Transverse colon (tissue), 4 donors: ENCODE measurements at regions not wholly inside any gene's neighbourhood (a gene's known extent, or its start where the extent isn't known, plus 50 kb on each side); places are given as distances from the start of the nearest gene placed in this dataset.
"Not testable (repeated sequence)": the region's sequence is repeated elsewhere in the genome, so short reads cannot be mapped to it uniquely, and the experiment has no call there.

Experiments
- DNase-seq: peaks from one replicate; pipeline ENCODE4 v3.0.0-alpha.2; 2019
- H3K27ac ChIP-seq, 4 donors: fragments of 200-600 bp; sonication (generic); 2 replicates each; pipeline ENCODE4 v1.5.1; 2016 to 2018; ENCODE audit warnings: inconsistent platforms in 4 of 4
- H3K27me3 ChIP-seq: fragments of 200-600 bp; sonication (generic); 2 replicates; pipeline ENCODE4 v1.5.1; 2017; ENCODE audit warnings: inconsistent platforms
- H3K36me3 ChIP-seq, 4 donors: fragments of 200-600 bp; sonication (generic); 2 replicates each; pipeline ENCODE4 v1.5.1; 2017 to 2019; ENCODE audit warnings: inconsistent platforms in 4 of 4
- H3K4me1 ChIP-seq, 4 donors: fragments of 200-600 bp; sonication (generic); 2 replicates each; pipeline ENCODE4 v1.5.1; 2017 to 2020; ENCODE audit warnings: inconsistent platforms in 4 of 4
- H3K4me3 ChIP-seq, 4 donors: fragments of 200-600 bp; sonication (generic); 1 replicate in 1 of 4; 2 replicates in 3 of 4; pipeline versions ENCODE4 v1.5.1 to v1.6.1; 2017 to 2019; ENCODE audit warnings: inconsistent platforms in 4 of 4
- H3K9me3 ChIP-seq, 2 donors: fragments of 200-600 bp; sonication (generic); 2 replicates each; pipeline ENCODE4 v1.5.1; 2017 to 2019; ENCODE audit warnings: inconsistent platforms in 2 of 2
- CTCF ChIP-seq, 5 experiments: fragments of 200-600 bp in 3 of 5; fragments of 450-650 bp in 2 of 5; sonication (generic) in 3 of 5; IDR thresholded peaks; 1 replicate in 2 of 5; 2 replicates in 3 of 5; pipeline ENCODE4 v1.5.1; 2016 to 2017; ENCODE audit warnings: antibody characterized with exemption in 5 of 5, inconsistent platforms in 3 of 5, mild to moderate bottlenecking in 2 of 5, moderate library complexity in 1 of 5
- EP300 ChIP-seq: sonication (generic); formaldehyde crosslinking; IDR thresholded peaks from one replicate; pipeline ENCODE4 v1.6.1; 2017; ENCODE audit warnings: antibody characterized with exemption, low read depth
- POLR2A ChIP-seq: fragments of 450-650 bp; IDR thresholded peaks from one replicate; pipeline ENCODE4 v1.6.1; 2016; ENCODE audit warnings: antibody characterized with exemption, mild to moderate bottlenecking, moderate library complexity
- POLR2AphosphoS5 ChIP-seq, 3 donors: sonication (generic); formaldehyde crosslinking; IDR thresholded peaks; one replicate each; pipeline ENCODE4 v1.6.1; 2016; ENCODE audit warnings: antibody characterized with exemption in 3 of 3
- WGBS, 2 donors: methylation state at CpG; one replicate each; pipeline ENCODE4 v1.1.5; 2018; ENCODE audit warnings: low coverage in 1 of 2; 5-methylcytosine and 5-hydroxymethylcytosine counted together
- in situ Hi-C, 4 donors: fragments of 200-750 bp; cut with MboI; loops; one replicate each; pipeline versions ENCODE4 v1.15.0 to v1.15.1; 2017; ENCODE audit warnings: low sequenced_read_pairs in 3 of 4, low pct_ligation_motif_present in 1 of 4, low pct_unique_long_range_greater_than_20kb in 1 of 4
- intact Hi-C: fragments of 100-400 bp; cut with DNase I; formaldehyde crosslinking; loops from one replicate; pipeline ENCODE4 v1.15.1; 2023; ENCODE audit warnings: low total_unique reads

- H3K36me3 ChIP-seq: no peaks in the 10 kb centered on the region
- no peak overlapping the region for H3K4me3 ChIP-seq
- TF ChIP-seq EP300 (no peak), POLR2A (no peak), CTCF (IDR thresholded peaks at IDR 0.05) (no peak), POLR2AphosphoS5 (IDR thresholded peaks at IDR 0.05) (no peak)
- DNase-seq: no peak
- intact Hi-C loops: no loop called here
- no peaks in the 10 kb centered on the region for H3K9me3 ChIP-seq
- no peaks in the 10 kb centered on the region for H3K4me1 ChIP-seq
- no peaks in the 10 kb centered on the region for H3K27me3 ChIP-seq
- H3K27ac ChIP-seq: no peak overlapping the region
- in situ Hi-C loops: no loop called here
- 71 to 75% methylated on average over 1 of the region's 1 CpG for WGBS, 2 donors
Measured at GRCh38 chr1:101115112-101115511, 89.5 kb upstream of the DPH5 start.

DNA sequence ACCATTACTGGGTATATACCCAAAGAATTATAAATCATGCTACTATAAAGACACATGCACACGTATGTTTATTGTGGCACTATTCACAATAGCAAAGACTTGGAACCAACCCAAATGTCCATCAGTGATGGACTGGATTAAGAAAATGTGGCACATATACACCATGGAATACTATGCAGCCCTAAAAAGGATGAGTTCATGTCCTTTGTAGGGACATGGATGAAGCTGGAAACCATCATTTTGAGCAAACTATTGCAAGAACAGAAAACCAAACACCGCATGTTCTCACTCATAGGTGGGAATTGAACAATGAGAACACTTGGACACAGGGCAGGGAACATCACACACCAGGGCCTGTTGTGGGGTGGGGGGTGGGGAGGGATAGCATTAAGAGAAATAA is 88.5 kb upstream of the DPH5 start:
- in situ Hi-C loops: not testable (repeated sequence)
- WGBS, 2 donors: 90 to 100% methylated on average over 1 to 2 of the region's 2 CpGs

DNA sequence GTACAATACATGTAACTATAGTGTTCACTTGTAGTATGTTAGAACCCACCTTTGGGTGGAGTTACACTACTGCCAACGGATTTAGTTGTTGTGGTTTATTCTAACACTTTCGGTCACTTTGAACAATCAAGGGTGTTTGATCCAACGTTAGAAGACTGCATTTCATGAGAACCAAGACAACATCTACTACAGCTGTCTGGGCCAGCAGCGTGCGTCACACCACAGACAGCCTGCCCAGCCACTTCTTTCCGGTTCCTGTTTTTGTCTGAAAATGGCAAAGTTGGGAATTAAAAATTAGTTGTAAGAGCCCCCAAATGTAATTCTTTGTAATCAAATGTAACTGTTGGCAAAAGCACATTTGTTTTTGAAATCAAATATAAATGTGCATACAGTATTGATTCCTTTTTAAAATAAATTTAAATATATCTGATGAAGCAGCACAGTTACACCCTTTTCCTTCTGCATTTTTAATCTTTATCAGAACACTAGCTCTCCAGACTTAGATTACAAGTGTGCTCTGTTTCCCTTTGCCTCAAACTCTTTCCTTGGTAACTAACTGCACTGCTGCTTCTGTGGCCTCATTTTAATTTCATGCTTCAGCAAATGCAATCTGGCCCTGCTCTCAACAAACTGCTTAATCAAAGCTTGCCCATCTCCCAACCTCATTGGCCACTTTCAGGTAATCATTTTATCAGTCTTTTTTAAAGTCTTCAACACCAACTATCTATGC is 86.6 kb upstream of the DPH5 start:
- DNase-seq: peak; percentile 40
- Histone ChIP-seq H3K9me3 (no peaks in the 10 kb centered on the region), H3K27ac (peak overlapping the region in 1 of 4 donors; percentile 28), H3K27me3 (no peaks in the 10 kb centered on the region), H3K4me1 (no peaks in the 10 kb centered on the region), H3K36me3 (no peaks in the 10 kb centered on the region), H3K4me3 (no peak overlapping the region)
- WGBS, 2 donors: 29 to 55% methylated on average over 6 of the region's 6 CpGs
- in situ Hi-C loops (no loop called here), intact Hi-C loops (no loop called here)
- TF ChIP-seq EP300: no peak
- no peak for TF ChIP-seq POLR2AphosphoS5 (IDR thresholded peaks at IDR 0.05)
- TF ChIP-seq CTCF (IDR thresholded peaks at IDR 0.05): no peak
- no peak for TF ChIP-seq POLR2A

More for the DNA sequence above, 88.5 kb upstream of the DPH5 start:
- H3K4me1 ChIP-seq, H3K27me3 ChIP-seq, intact Hi-C loops, H3K4me3 ChIP-seq, H3K27ac ChIP-seq, H3K36me3 ChIP-seq, DNase-seq, H3K9me3 ChIP-seq: not testable (repeated sequence)

DNA sequence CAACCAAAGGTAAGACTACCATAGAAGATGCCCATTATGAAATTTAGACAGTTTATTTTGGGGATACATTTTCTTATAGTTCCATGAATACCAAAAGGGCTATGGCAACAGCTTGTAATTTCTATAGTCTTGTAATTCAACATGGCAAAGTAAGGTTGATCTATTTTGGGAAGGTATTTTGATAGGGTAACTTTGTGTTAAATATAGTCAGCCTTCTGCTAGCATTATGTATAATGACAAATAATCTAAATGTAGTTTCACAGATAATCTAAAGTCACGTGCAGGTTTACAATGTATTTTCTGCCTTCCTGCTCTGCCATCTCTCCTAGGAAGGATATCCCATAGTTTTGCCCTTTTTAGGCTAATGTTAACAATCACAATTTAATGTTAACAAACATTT is 85.9 kb upstream of the DPH5 start:
- 63 to 77% methylated on average over 1 of the region's 1 CpG for WGBS, 2 donors
- Histone ChIP-seq H3K9me3 (no peaks in the 10 kb centered on the region), H3K27me3 (no peaks in the 10 kb centered on the region), H3K36me3 (no peaks in the 10 kb centered on the region), H3K4me1 (no peaks in the 10 kb centered on the region), H3K27ac (no peak overlapping the region), H3K4me3 (no peak overlapping the region)
- no peak for TF ChIP-seq EP300
- TF ChIP-seq POLR2A: no peak
- TF ChIP-seq CTCF (IDR thresholded peaks at IDR 0.05): no peak
- TF ChIP-seq POLR2AphosphoS5 (IDR thresholded peaks at IDR 0.05): no peak
- intact Hi-C loops (no loop called here), in situ Hi-C loops (no loop called here)
- DNase-seq: no peak

DNA sequence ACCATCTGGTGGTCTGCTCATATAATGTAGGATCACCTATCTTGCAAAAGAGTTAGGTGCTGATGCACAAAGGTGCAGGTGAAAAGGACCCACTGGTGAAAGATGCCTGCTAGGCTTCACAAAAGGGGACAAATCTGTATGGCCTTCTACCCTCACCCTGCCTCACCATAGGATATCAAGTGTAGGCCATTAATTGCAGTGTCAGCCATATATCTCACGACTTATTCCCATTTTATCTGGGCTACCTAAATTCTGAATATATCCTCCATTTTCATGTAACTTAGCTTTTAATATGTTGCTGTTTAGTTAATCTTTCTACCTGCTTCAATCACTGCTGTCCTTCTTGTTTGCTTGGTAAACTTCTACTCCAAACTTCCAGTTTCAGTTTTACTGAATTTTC is 84.2 kb upstream of the DPH5 start:
- in situ Hi-C loops: no loop called here
- Histone ChIP-seq H3K4me1 (no peaks in the 10 kb centered on the region), H3K27me3 (no peaks in the 10 kb centered on the region), H3K4me3 (no peak overlapping the region), H3K9me3 (no peaks in the 10 kb centered on the region), H3K36me3 (no peaks in the 10 kb centered on the region), H3K27ac (no peak overlapping the region)
- TF ChIP-seq EP300 (no peak), POLR2A (no peak), CTCF (IDR thresholded peaks at IDR 0.05) (no peak), POLR2AphosphoS5 (IDR thresholded peaks at IDR 0.05) (no peak)
- 83 to 91% methylated on average over 1 of the region's 1 CpG for WGBS, 2 donors
- intact Hi-C loops: no loop called here
- DNase-seq: no peak
